Transverse colon (tissue), 4 donors: ENCODE measurements at regions not wholly inside any gene's neighbourhood (a gene's known extent, or its start where the extent isn't known, plus 50 kb on each side); places are given as distances from the start of the nearest gene placed in this dataset.

Experiments used
- DNase-seq: peaks from one replicate; pipeline ENCODE4 v3.0.0-alpha.2; 2019
- H3K27ac ChIP-seq, 4 donors: fragments of 200-600 bp; sonication (generic); 2 replicates each; pipeline ENCODE4 v1.5.1; 2016 to 2018; ENCODE audit warnings: inconsistent platforms in 4 of 4
- H3K27me3 ChIP-seq: fragments of 200-600 bp; sonication (generic); 2 replicates; pipeline ENCODE4 v1.5.1; 2017; ENCODE audit warnings: inconsistent platforms
- H3K36me3 ChIP-seq, 4 donors: fragments of 200-600 bp; sonication (generic); 2 replicates each; pipeline ENCODE4 v1.5.1; 2017 to 2019; ENCODE audit warnings: inconsistent platforms in 4 of 4
- H3K4me1 ChIP-seq, 4 donors: fragments of 200-600 bp; sonication (generic); 2 replicates each; pipeline ENCODE4 v1.5.1; 2017 to 2020; ENCODE audit warnings: inconsistent platforms in 4 of 4
- H3K4me3 ChIP-seq, 4 donors: fragments of 200-600 bp; sonication (generic); 1 replicate in 1 of 4; 2 replicates in 3 of 4; pipeline versions ENCODE4 v1.5.1 to v1.6.1; 2017 to 2019; ENCODE audit warnings: inconsistent platforms in 4 of 4
- H3K9me3 ChIP-seq, 2 donors: fragments of 200-600 bp; sonication (generic); 2 replicates each; pipeline ENCODE4 v1.5.1; 2017 to 2019; ENCODE audit warnings: inconsistent platforms in 2 of 2
- CTCF ChIP-seq, 5 experiments: fragments of 200-600 bp in 3 of 5; fragments of 450-650 bp in 2 of 5; sonication (generic) in 3 of 5; IDR thresholded peaks; 1 replicate in 2 of 5; 2 replicates in 3 of 5; pipeline ENCODE4 v1.5.1; 2016 to 2017; ENCODE audit warnings: antibody characterized with exemption in 5 of 5, inconsistent platforms in 3 of 5, mild to moderate bottlenecking in 2 of 5, moderate library complexity in 1 of 5
- EP300 ChIP-seq: sonication (generic); formaldehyde crosslinking; IDR thresholded peaks from one replicate; pipeline ENCODE4 v1.6.1; 2017; ENCODE audit warnings: antibody characterized with exemption, low read depth
- POLR2A ChIP-seq: fragments of 450-650 bp; IDR thresholded peaks from one replicate; pipeline ENCODE4 v1.6.1; 2016; ENCODE audit warnings: antibody characterized with exemption, mild to moderate bottlenecking, moderate library complexity
- POLR2AphosphoS5 ChIP-seq, 3 donors: sonication (generic); formaldehyde crosslinking; IDR thresholded peaks; one replicate each; pipeline ENCODE4 v1.6.1; 2016; ENCODE audit warnings: antibody characterized with exemption in 3 of 3
- WGBS, 2 donors: methylation state at CpG; one replicate each; pipeline ENCODE4 v1.1.5; 2018; ENCODE audit warnings: low coverage in 1 of 2; 5-methylcytosine and 5-hydroxymethylcytosine counted together
- in situ Hi-C, 4 donors: fragments of 200-750 bp; cut with MboI; loops; one replicate each; pipeline versions ENCODE4 v1.15.0 to v1.15.1; 2017; ENCODE audit warnings: low sequenced_read_pairs in 3 of 4, low pct_ligation_motif_present in 1 of 4, low pct_unique_long_range_greater_than_20kb in 1 of 4
- intact Hi-C: fragments of 100-400 bp; cut with DNase I; formaldehyde crosslinking; loops from one replicate; pipeline ENCODE4 v1.15.1; 2023; ENCODE audit warnings: low total_unique reads

GRCh38 chr4:171281359-171281758, 531.8 kb upstream of the GALNTL6 start:
- in situ Hi-C loops = no loop called here
- no peaks in the 10 kb centered on the region for H3K27me3 ChIP-seq
- no peaks in the 10 kb centered on the region for H3K4me1 ChIP-seq
- 53 to 77% methylated on average over 3 to 4 of the region's 4 CpGs for WGBS, 2 donors
- TF ChIP-seq POLR2A = no peak
- TF ChIP-seq CTCF (IDR thresholded peaks at IDR 0.05) = no peak
- TF ChIP-seq EP300 = no peak
- no peak for TF ChIP-seq POLR2AphosphoS5 (IDR thresholded peaks at IDR 0.05)
- H3K36me3 ChIP-seq = no peaks in the 10 kb centered on the region
- no peak overlapping the region for H3K4me3 ChIP-seq
- no peaks in the 10 kb centered on the region for H3K9me3 ChIP-seq
- intact Hi-C loops = no loop called here
- no peak for DNase-seq
- no peak overlapping the region for H3K27ac ChIP-seq

DNA sequence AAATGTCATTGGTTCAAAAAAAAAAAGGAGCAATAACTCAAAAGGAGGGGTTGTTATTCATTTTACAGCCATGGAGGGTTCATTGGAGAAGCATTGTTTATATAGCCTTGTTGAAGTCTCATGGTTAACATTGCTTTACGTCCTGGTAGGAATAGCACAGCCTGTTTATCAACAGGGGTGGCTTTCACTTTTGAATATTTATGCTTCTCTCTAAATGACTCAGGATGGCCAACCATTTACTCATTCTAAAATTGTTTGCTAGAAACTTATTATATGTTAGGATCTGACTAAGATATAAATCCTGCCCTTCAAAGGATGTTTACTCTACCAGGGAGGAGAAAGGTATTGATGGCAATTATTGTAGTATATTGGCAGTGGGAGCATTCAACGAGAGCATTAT, 534.1 kb upstream of the GALNTL6 start:
- DNase-seq = no peak
- H3K27me3 ChIP-seq = no peaks in the 10 kb centered on the region
- no peaks in the 10 kb centered on the region for H3K9me3 ChIP-seq
- WGBS, 2 donors = 36 to 37% methylated on average over 2 of the region's 2 CpGs
- H3K4me1 ChIP-seq = no peaks in the 10 kb centered on the region
- H3K4me3 ChIP-seq = no peak overlapping the region
- no peak for TF ChIP-seq POLR2AphosphoS5 (IDR thresholded peaks at IDR 0.05)
- no peak for TF ChIP-seq POLR2A
- no peak for TF ChIP-seq EP300
- no peak for TF ChIP-seq CTCF (IDR thresholded peaks at IDR 0.05)
- H3K27ac ChIP-seq = no peak overlapping the region
- intact Hi-C loops (no loop called here), in situ Hi-C loops (no loop called here)
- no peaks in the 10 kb centered on the region for H3K36me3 ChIP-seq

DNA sequence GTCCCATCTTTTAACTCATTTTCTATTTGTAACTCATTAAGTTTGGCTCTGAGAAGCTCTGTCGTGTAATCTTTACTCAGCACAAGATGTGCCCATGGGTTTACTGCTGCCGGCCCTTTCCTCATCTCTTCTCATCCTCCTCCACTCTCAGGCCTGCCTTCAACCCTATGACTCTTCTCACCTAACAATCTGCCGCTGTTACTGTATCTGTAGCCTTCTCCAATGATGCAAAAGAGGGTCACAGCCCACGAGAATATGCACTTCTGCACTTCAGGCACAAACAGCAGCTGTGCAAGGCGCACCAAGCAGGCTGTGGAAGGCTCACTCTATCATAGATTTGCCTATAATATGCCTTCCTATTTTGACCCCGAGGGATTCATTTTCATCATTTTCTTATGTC, 546.5 kb upstream of the GALNTL6 start:
- in situ Hi-C loops (no loop called here), intact Hi-C loops (no loop called here)
- Histone ChIP-seq H3K9me3 (no peaks in the 10 kb centered on the region), H3K27me3 (no peaks in the 10 kb centered on the region), H3K4me3 (no peak overlapping the region), H3K4me1 (no peaks in the 10 kb centered on the region), H3K36me3 (no peaks in the 10 kb centered on the region), H3K27ac (no peak overlapping the region)
- TF ChIP-seq POLR2A (no peak), CTCF (IDR thresholded peaks at IDR 0.05) (no peak), EP300 (no peak), POLR2AphosphoS5 (IDR thresholded peaks at IDR 0.05) (no peak)
- DNase-seq = no peak
- 58 to 73% methylated on average over 4 to 6 of the region's 6 CpGs for WGBS, 2 donors

DNA sequence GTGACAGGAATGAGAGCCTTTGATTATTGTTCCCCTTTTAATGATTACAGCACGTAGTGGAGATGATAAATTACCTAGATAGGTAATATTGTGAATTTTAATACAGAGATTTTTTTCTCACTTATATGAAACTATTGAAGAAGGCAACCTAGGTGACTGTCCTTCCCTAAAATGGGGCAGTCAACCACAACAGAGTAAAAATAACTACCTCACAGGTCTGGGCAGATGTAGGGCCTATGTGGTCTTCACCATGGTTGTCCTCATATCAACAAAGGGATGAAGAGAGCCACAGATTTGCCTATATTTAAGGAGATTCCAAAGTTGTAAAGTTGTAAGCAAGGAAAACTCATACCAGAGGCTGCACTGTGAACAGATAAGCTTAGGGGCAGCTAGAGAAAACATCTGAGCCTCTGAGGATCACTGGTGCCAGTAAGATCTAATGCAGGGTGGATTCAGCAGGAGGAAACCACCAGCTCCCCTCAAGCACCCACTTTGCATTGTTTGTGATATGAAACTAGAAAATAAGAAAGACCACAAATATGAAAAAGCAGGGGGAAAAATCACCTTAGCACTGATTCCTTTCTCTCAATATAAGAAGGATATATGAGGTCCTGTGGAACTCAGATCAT, 547.9 kb upstream of the GALNTL6 start:
- H3K36me3 ChIP-seq = no peaks in the 10 kb centered on the region
- H3K27me3 ChIP-seq = no peaks in the 10 kb centered on the region
- no peaks in the 10 kb centered on the region for H3K4me1 ChIP-seq
- TF ChIP-seq POLR2AphosphoS5 (IDR thresholded peaks at IDR 0.05) (no peak), EP300 (no peak), CTCF (IDR thresholded peaks at IDR 0.05) (no peak), POLR2A (no peak)
- H3K27ac ChIP-seq = no peak overlapping the region
- in situ Hi-C loops = no loop called here
- 45 to 54% methylated on average over 1 of the region's 1 CpG for WGBS, 2 donors
- intact Hi-C loops = no loop called here
- H3K9me3 ChIP-seq = no peaks in the 10 kb centered on the region
- no peak overlapping the region for H3K4me3 ChIP-seq
- DNase-seq = no peak
